HG03521 (cell line): ENCODE measurements at regions not wholly inside any gene's neighbourhood (a gene's known extent, or its start where the extent isn't known, plus 50 kb on each side); places are given as distances from the start of the nearest gene placed in this dataset.

ENCODE experiments used
- ATAC-seq: cut with Tn5 transposase; IDR thresholded peaks from one replicate; pipeline ENCODE4 v1.9.1; 2021; ENCODE audit warnings: mild to moderate bottlenecking, moderate library complexity; ENCODE audit not compliant: unreplicated experiment

GRCh38 chr2:128779301-128780095 is 460.8 kb upstream of the HS6ST1 start:
- ATAC-seq, result no peak

- ATAC-seq, result no peak
Measured at GRCh38 chr2:128780434-128781080, 461.9 kb upstream of the HS6ST1 start.

DNA sequence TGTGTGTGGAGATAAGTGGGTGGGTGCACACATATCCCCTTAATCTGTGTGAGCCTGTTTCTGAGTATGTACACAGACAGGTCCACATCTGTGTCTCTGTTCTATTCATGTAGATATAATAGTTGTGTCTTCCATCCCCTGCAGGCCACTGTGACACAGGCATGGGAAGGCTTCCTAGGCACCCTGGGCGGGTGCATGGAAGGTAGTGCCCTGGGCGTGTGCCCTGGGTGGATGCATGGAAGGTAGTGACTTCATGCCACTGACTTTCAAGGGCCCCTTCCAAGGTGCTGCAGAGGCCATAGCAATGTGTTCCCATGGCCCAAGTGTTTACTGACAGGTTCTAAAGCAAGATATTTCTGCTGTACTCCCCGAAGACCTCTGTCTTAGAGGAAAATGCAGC is 462.5 kb upstream of the HS6ST1 start:
- no peak for ATAC-seq

DNA sequence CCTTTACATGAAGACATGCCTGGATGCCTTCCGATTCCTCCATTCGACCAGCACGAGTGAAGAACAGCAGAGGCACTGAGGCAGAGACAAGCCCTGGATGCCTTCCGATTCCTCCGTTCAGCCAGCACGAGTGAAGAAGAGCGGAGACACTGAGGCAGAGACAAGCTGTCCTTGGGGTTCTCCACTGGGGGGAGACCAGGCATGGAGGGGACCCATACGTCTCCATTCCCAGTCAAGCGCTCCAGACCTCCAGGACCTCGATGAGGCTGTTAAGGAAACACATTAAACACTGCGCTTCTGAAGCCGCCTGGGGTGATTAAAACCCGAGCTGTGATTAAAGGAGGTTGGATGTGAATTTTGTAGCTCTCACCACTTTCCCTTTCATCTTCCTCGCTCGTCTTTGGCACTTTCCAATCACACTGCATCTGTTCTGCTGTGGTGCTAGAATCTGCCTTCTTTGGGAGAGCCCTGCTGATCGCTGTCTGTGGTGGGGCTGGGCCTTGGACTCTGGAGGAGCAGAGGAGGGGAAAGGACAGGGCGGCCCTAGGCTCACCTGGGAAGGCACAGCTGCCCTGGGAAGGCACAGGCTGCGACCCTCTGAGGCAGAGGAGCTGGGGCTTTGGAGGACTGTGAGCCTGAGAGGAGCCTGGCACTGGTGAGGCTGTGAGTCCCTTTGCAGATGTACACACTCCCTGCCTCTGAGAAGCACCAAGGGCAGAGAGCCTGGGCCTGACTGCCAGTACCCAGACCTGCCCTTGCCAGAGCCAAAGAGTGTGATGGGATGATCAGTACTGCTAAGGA is 463.1 kb upstream of the HS6ST1 start:
- ATAC-seq, result no peak

DNA sequence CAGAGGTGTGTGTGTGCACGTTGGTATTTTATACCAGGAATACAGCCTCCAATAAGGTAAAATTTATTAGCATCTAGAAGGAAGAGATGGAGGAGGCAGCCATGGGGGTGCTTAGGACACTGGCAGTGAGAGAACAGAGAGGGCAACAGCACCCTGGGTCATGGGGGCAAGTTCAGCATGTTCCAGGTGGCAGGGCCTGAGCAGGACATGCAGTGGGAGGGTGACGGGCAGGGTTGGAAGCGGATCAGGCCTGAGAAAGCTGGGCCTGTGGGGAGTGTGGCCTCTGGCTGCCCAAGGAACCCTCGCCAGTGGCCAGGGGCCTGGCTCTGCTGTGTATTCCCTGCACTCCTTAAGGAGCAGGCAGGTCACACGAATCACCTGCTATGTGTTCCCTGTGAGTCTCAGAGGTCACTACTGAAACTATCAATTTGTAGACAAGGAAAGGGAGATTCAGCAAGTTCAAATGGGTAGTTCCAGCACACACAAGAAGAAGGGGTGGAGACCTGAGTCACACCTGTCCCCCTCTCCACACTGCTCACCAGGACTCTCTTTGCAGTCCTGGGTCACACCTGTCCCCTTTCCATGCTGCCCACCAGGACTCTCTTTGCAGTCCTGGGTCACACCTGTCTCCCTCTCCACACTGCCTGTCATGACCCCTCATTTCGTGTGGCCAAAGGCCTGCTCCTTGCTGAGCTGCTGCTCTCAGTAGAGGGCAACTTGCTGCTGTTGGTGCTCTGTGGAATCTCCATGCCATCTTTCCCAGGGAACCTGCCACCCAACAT is 463.9 kb upstream of the HS6ST1 start:
- no peak for ATAC-seq

- no peak for ATAC-seq
Measured at GRCh38 chr2:128783193-128783671, 464.6 kb upstream of the HS6ST1 start.

DNA sequence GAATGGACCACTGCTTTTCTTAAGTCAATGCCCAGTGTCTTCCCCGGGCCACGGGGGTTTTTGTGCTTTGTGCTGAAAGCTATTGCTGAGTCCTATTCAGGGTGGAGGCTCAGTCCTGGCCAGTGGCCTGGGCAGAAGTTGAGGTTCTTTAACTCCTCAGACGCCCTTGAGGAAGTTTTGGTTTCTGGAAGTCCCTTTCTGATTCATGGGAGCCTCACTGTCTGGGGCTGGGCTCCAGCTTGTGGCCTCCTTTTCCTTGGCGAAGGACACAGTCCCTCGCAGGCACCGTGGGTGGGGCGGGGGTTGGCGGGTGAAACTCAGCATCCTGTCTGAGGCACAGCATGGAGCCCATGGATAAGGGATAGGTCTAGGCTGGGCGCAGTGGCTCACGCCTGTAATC is 465.2 kb upstream of the HS6ST1 start:
- no peak for ATAC-seq

DNA sequence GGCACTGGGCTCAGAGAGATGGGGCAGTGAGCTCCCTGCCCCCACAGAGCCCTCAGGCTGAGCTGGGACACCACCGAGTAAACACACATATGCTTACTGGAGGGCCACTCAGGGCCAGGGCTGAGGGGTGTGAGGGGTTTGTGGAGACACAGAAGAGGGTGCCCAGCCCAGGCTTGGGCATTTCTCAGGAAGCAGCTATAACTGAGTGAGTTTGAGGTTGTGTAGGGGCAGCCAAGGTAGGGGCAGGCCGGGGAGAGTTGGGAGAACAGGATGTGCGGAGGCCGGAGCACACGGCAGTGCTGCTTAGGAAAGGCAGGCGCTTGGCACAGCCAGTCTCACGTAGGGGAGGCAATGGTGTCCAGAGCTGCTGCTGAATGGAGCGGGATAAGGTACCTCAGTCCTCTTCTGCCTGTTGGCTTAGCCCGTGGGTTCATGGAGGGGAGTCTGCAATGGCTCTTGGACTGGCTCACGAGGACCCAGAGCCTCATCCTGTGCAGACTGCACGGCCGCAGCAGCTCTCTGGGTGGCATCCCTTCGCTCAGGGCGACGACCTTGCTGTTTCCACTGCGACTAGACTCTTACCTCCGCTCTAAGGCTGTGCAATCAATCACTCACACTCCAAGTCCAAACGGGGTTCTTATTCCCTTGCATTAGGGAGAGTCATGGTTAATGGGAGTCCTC is 466.1 kb upstream of the HS6ST1 start:
- no peak for ATAC-seq

- no peak for ATAC-seq
Measured at GRCh38 chr2:128786316-128786715, 467.6 kb upstream of the HS6ST1 start.

DNA sequence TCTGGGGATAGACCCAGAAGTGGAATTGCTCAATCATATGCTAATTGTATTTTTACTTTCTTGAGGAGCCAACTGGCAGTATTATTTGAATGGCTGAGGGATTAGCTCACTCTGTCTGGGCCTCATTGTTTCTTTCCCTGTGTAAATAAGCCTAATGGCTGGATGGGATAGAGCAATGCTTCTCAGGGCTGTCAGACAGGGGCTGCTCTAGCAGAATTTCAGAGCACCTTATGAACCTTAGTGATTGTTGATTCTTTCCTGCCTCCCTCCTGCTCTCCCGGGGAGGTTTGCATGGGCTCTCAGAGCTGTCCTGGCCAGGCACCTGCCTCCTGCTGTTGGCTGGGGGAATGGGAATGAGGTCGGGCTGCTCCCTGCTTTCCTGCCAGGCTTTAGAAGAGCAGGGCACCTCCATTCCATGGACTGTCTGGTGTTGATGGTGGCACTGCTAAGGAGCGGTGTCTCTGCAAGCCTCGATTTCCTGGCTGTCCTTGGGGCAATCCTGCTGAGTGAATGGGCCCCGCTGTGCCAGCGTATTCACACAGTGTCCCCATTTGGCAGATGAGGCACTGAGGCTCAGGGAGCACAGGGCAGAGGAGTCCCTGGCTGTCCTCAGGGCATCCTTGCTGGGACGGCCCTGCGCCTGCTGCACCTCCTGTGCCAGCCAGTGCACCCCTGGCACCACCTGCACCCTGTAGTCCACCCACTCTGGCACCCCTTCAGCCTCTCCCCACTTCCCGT is 468.2 kb upstream of the HS6ST1 start:
- no peak for ATAC-seq

GRCh38 chr2:128787616-128788015 is 468.9 kb upstream of the HS6ST1 start:
- ATAC-seq, result no peak

DNA sequence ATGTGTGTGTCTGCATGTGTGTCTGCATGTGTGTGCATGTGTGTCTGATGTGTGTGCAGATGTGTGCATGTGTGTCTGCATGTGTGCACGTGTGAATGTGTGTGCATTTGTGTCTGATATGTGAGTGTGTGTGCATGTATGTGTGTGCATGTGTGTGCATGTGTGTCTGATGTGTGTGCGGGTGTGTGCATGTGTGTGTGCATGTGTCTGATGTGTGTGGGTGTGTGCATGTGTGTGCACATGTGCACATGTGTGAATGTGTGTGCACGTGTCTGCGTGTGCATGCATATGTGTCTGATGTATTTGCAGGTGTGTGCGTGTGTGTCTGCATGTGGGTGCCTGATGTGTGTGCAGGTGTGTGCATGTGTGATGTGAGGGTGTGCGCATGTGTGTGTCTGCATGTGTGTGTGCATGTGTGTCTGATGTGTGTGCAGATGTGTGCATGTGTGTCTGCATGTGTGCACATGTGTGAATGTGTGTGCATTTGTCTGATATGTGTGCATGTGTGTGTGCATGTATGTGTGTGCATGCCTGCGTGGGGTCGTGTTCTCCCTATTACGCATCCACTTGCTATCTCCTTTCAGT is 470.1 kb upstream of the HS6ST1 start:
- ATAC-seq, result no peak

DNA sequence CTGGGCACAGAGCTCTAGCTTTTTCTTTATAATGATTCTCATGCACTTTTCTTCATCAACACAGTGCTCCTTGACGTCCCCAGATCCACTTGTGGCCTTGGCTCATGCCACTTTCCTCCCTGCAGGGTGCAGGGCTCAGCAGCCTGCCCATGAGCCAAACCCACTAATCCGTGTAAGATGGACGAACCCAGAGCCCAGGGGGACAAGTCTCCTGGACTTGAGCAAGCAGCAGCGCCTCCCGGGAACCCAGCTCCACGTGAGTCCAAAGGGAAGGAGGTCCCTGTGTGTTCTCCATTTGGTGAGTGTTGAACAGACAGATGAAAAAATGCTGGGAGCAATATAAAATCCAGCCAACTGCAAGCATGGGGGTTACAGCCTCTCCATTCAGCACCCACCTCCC is 470.6 kb upstream of the HS6ST1 start:
- no peak for ATAC-seq

DNA sequence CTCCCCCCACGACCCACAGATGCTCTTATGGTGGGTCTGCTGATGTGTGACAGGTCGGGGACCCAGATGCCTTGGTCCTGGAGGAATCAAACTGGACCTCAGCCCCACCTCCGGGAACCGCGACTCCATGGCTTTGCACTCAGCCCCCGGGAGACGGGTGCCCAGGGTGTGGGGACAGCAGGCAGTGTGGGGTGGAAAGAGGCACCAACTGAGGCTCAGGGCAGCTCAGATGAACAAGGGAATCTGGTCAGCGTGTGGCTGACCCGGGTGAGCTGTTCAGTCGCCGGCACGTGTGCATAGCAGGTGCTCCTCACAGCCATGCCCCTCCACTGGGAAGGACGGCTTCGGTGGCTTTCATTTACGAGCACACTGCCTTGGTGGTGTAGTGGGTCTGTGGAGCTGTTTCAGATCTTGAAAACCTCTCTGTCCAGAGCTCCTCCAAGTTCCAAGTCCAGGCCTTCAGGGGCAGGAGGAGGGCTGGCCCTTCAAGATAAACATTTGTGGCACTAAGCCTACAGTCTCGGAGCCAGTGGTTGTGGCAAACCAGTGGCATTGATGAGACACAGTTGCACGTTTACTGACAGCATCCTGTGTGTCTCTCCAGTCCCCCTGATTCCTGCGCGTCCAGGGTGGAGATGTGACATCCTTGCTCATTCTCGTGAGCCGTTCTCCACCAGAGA is 471.2 kb upstream of the HS6ST1 start:
- no peak for ATAC-seq

DNA sequence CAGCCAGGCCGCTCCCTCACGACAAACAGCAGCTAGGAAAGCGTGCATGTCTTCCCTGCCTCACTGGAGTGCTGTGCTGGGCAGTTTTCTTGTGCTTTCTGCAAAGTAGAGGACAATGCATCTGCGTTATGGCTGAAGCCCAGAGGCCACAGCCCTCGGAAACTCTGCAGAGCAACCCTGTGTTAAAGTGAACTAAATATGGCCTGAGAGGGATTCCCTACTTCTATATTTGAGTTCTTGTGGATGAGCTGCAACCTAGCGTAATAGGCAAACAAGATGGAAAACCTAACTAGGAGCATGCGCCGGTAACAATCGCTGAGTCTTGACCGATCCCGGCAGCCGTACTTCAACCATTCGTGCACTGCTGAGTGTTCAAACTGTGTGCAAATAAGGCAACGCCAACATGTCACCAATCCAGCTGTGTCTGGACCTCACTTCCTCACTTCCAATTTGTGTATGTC is 471.9 kb upstream of the HS6ST1 start:
- no peak for ATAC-seq

GRCh38 chr2:128791120-128791984 is 472.7 kb upstream of the HS6ST1 start:
- ATAC-seq, result no peak

DNA sequence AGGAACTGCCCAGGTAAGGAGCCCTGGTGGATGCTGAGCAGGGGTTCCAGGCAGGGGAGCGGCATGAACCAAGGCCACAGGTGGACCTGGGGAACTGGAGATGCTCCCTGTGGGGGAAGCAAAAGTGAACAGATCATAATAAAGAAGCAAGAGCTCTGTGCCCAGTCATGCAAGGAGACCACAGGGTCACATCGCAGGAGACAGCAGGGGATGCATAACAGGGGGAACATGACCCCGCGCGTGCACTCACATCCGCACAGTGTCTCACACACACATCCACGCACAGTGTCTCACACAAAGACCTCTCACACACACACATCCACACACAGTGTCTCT is 473.3 kb upstream of the HS6ST1 start:
- no peak for ATAC-seq
